UCSD-AML1 (cell line): ENCODE measurements at regions not wholly inside any gene's neighbourhood (a gene's known extent, or its start where the extent isn't known, plus 50 kb on each side); places are given as distances from the start of the nearest gene placed in this dataset.
"Not testable (repeated sequence)": the region's sequence is repeated elsewhere in the genome, so short reads cannot be mapped to it uniquely, and the experiment has no call there.

Experiments used
- DNase-seq: peaks from one replicate; lab custom pipeline; 2025; ENCODE audit not compliant: unreplicated experiment; lab: John Stamatoyannopoulos, UW

- not testable (repeated sequence) for DNase-seq
Observed at GRCh38 chr7:55705728-55706450, 133.6 kb upstream of the VOPP1 start.

GRCh38 chr7:55702831-55703230 is 130.5 kb upstream of the VOPP1 start:
- not testable (repeated sequence) for DNase-seq

- DNase-seq = not testable (repeated sequence)
Observed at GRCh38 chr7:55699450-55699842, 127.1 kb upstream of the VOPP1 start.

GRCh38 chr7:55698607-55699449 is 126.5 kb upstream of the VOPP1 start:
- peak; percentile 30 for DNase-seq

- DNase-seq = not testable (repeated sequence)
Observed at GRCh38 chr7:55695893-55696701, 123.8 kb upstream of the VOPP1 start.

- not testable (repeated sequence) for DNase-seq
Observed at GRCh38 chr7:55694484-55694883, 122.2 kb upstream of the VOPP1 start.

GRCh38 chr7:55688684-55689681 is 116.7 kb upstream of the VOPP1 start:
- peak; percentile 31 for DNase-seq

- DNase-seq = not testable (repeated sequence)
Observed at GRCh38 chr7:55688261-55688660, 116.0 kb upstream of the VOPP1 start.

GRCh38 chr7:55687252-55687651 is 115.0 kb upstream of the VOPP1 start:
- not testable (repeated sequence) for DNase-seq

- not testable (repeated sequence) for DNase-seq
Observed at GRCh38 chr7:55686771-55687170, 114.5 kb upstream of the VOPP1 start.

- DNase-seq = not testable (repeated sequence)
Observed at GRCh38 chr7:55683501-55683900, 111.2 kb upstream of the VOPP1 start.

GRCh38 chr7:55675589-55675988 is 103.3 kb upstream of the VOPP1 start:
- not testable (repeated sequence) for DNase-seq

- DNase-seq = not testable (repeated sequence)
Observed at GRCh38 chr7:55673525-55673924, 101.2 kb upstream of the VOPP1 start.

- DNase-seq = not testable (repeated sequence)
Observed at GRCh38 chr7:55672084-55672483, 99.8 kb upstream of the VOPP1 start.

- DNase-seq = no peak
Observed at GRCh38 chr7:55657654-55658053, 85.4 kb upstream of the VOPP1 start.

- DNase-seq = no peak
Observed at GRCh38 chr7:55651057-55651456, 78.8 kb upstream of the VOPP1 start.

GRCh38 chr7:55649238-55649637 is 76.9 kb upstream of the VOPP1 start:
- no peak for DNase-seq

- no peak for DNase-seq
Observed at GRCh38 chr7:55644567-55644966, 72.3 kb upstream of the VOPP1 start.

GRCh38 chr7:55642266-55642665 is 70.0 kb upstream of the VOPP1 start:
- DNase-seq = no peak

- DNase-seq = no peak
Observed at GRCh38 chr7:55641811-55642210, 69.5 kb upstream of the VOPP1 start.
